ENCODE measurements at regions not wholly inside any gene's neighbourhood (a gene's known extent, or its start where the extent isn't known, plus 50 kb on each side); places are given as distances from the start of the nearest gene placed in this dataset.

GRCh38 chr15:94785091-94785490, 553.7 kb downstream of the MCTP2 start:
- Histone ChIP-seq H3K4me3 (no peak overlapping the region), H3K9me3 (no peaks in the 10 kb centered on the region), H3K36me3 (no peaks in the 10 kb centered on the region), H3K27ac (no peak overlapping the region), H3K4me1 (no peaks in the 10 kb centered on the region), H3K27me3 (no peaks in the 10 kb centered on the region)
- DNase-seq (ENCODE audit: low spot score in 2 of 2): no peak
- TF ChIP-seq POLR2A (IDR thresholded peaks at IDR 0.05) (no peak), CTCF (IDR thresholded peaks at IDR 0.05) (no peak), POLR2AphosphoS5 (IDR thresholded peaks at IDR 0.05) (no peak)
- intact Hi-C loops (cut with DNase I; ENCODE audit: low total_unique reads): no loop called here

GRCh38 chr15:94791008-94791407, 559.6 kb downstream of the MCTP2 start:
- no peaks in the 10 kb centered on the region for H3K9me3 ChIP-seq
- no peak overlapping the region for H3K4me3 ChIP-seq
- DNase-seq (ENCODE audit: low spot score in 2 of 2): no peak
- H3K36me3 ChIP-seq: no peaks in the 10 kb centered on the region
- intact Hi-C loops (cut with DNase I; ENCODE audit: low total_unique reads): loop anchor here (10.0 kb wide), 1 partner anchor 1954 kb away; no protein-coding TSS in a partner anchor
- H3K4me1 ChIP-seq: no peaks in the 10 kb centered on the region
- H3K27ac ChIP-seq: no peak overlapping the region
- TF ChIP-seq POLR2AphosphoS5 (IDR thresholded peaks at IDR 0.05): no peak
- TF ChIP-seq POLR2A (IDR thresholded peaks at IDR 0.05): no peak
- no peak for TF ChIP-seq CTCF (IDR thresholded peaks at IDR 0.05)
- no peaks in the 10 kb centered on the region for H3K27me3 ChIP-seq

GRCh38 chr15:94791510-94791909, 560.1 kb downstream of the MCTP2 start:
- Histone ChIP-seq H3K9me3 (no peaks in the 10 kb centered on the region), H3K36me3 (no peaks in the 10 kb centered on the region), H3K4me3 (no peak overlapping the region), H3K4me1 (no peaks in the 10 kb centered on the region), H3K27me3 (no peaks in the 10 kb centered on the region), H3K27ac (no peak overlapping the region)
- no peak for DNase-seq (ENCODE audit: low spot score in 2 of 2)
- TF ChIP-seq POLR2A (IDR thresholded peaks at IDR 0.05) (no peak), CTCF (IDR thresholded peaks at IDR 0.05) (no peak), POLR2AphosphoS5 (IDR thresholded peaks at IDR 0.05) (no peak)
- intact Hi-C loops (cut with DNase I; ENCODE audit: low total_unique reads): loop anchor here (10.0 kb wide), 1 partner anchor 1953 kb away; no protein-coding TSS in a partner anchor

GRCh38 chr15:94792196-94792595, 560.8 kb downstream of the MCTP2 start:
- TF ChIP-seq POLR2AphosphoS5 (IDR thresholded peaks at IDR 0.05) (no peak), POLR2A (IDR thresholded peaks at IDR 0.05) (no peak), CTCF (IDR thresholded peaks at IDR 0.05) (no peak)
- Histone ChIP-seq H3K4me1 (no peaks in the 10 kb centered on the region), H3K36me3 (no peaks in the 10 kb centered on the region), H3K27ac (no peak overlapping the region), H3K27me3 (no peaks in the 10 kb centered on the region), H3K9me3 (no peaks in the 10 kb centered on the region), H3K4me3 (no peak overlapping the region)
- DNase-seq (ENCODE audit: low spot score in 2 of 2): no peak
- intact Hi-C loops (cut with DNase I; ENCODE audit: low total_unique reads): loop anchor here (10.0 kb wide), 1 partner anchor 1953 kb away; no protein-coding TSS in a partner anchor

- Histone ChIP-seq H3K27ac (no peak overlapping the region), H3K27me3 (no peaks in the 10 kb centered on the region), H3K9me3 (no peaks in the 10 kb centered on the region), H3K36me3 (no peaks in the 10 kb centered on the region), H3K4me3 (no peak overlapping the region), H3K4me1 (no peaks in the 10 kb centered on the region)
- TF ChIP-seq POLR2AphosphoS5 (IDR thresholded peaks at IDR 0.05) (no peak), POLR2A (IDR thresholded peaks at IDR 0.05) (no peak), CTCF (IDR thresholded peaks at IDR 0.05) (no peak)
- no peak for DNase-seq (ENCODE audit: low spot score in 2 of 2)
- intact Hi-C loops (cut with DNase I; ENCODE audit: low total_unique reads): loop anchor here (10.0 kb wide), 1 partner anchor 1952 kb away; no protein-coding TSS in a partner anchor
These were observed 561.8 kb downstream of the MCTP2 start for GRCh38 chr15:94793207-94793606.
